ENCODE measurements at regions not wholly inside any gene's neighbourhood (a gene's known extent, or its start where the extent isn't known, plus 50 kb on each side); places are given as distances from the start of the nearest gene placed in this dataset.

- Histone ChIP-seq H3K27ac (ENCODE audit: low read depth, low read length) (no peak overlapping the region), H3K9me3 (ENCODE audit: control insufficient read depth, insufficient read depth, low read length) (peaks cover 11% of the 10 kb centered on the region), H3K27me3 (ENCODE audit: control insufficient read depth, insufficient read depth, low read length) (no peaks in the 10 kb centered on the region), H3K4me3 (ENCODE audit: low read depth, low read length) (no peak overlapping the region)
- CTCF ChIA-PET = no interaction called here
- no peak for DNase-seq (ENCODE audit: low read depth, low spot score)
- no peak for TF ChIP-seq CTCF (IDR thresholded peaks at IDR 0.05; ENCODE audit: low read depth, low read length)
- POLR2A ChIA-PET = no interaction called here
Observed at GRCh38 chr2:234805836-234806235, 146.0 kb upstream of the SH3BP4 start.

GRCh38 chr2:234804704-234805103 is 147.1 kb upstream of the SH3BP4 start:
- Histone ChIP-seq H3K27ac (ENCODE audit: low read depth, low read length) (no peak overlapping the region), H3K4me3 (ENCODE audit: low read depth, low read length) (no peak overlapping the region), H3K9me3 (ENCODE audit: control insufficient read depth, insufficient read depth, low read length) (peaks cover 11% of the 10 kb centered on the region), H3K27me3 (ENCODE audit: control insufficient read depth, insufficient read depth, low read length) (no peaks in the 10 kb centered on the region)
- no peak for TF ChIP-seq CTCF (IDR thresholded peaks at IDR 0.05; ENCODE audit: low read depth, low read length)
- CTCF ChIA-PET = interaction anchor here (0.7 kb wide), 1 partner anchor 303 kb away, joined by 3 read pairs; no protein-coding TSS in a partner anchor
- POLR2A ChIA-PET = no interaction called here
- DNase-seq (ENCODE audit: low read depth, low spot score) = no peak

DNA sequence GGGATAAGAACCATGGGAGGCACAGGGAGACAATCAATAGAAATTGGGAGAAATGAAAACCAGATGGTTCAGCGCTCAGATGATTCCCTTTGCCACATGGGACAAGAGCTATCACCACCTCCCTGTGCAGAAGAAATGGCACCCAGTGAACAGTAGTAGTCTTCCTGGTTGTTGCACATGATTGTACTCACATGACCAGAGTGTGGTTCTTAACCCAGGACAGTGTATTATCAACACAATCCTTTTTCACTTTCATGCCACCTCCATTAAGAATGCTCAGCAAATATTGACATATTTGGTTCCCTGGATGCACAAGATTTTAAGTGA is 149.0 kb upstream of the SH3BP4 start:
- no peak for DNase-seq (ENCODE audit: low read depth, low spot score)
- ChIA-PET CTCF (no interaction called here), POLR2A (no interaction called here)
- Histone ChIP-seq H3K9me3 (ENCODE audit: control insufficient read depth, insufficient read depth, low read length) (peaks cover 11% of the 10 kb centered on the region), H3K4me3 (ENCODE audit: low read depth, low read length) (no peak overlapping the region), H3K27me3 (ENCODE audit: control insufficient read depth, insufficient read depth, low read length) (no peaks in the 10 kb centered on the region), H3K27ac (ENCODE audit: low read depth, low read length) (no peak overlapping the region)
- no peak for TF ChIP-seq CTCF (IDR thresholded peaks at IDR 0.05; ENCODE audit: low read depth, low read length)

GRCh38 chr2:234802071-234802844 is 149.6 kb upstream of the SH3BP4 start:
- TF ChIP-seq CTCF (IDR thresholded peaks at IDR 0.05; ENCODE audit: low read depth, low read length) = no peak
- H3K27ac ChIP-seq (ENCODE audit: low read depth, low read length) = no peak overlapping the region
- H3K27me3 ChIP-seq (ENCODE audit: control insufficient read depth, insufficient read depth, low read length) = no peaks in the 10 kb centered on the region
- ChIA-PET POLR2A (no interaction called here), CTCF (no interaction called here)
- H3K4me3 ChIP-seq (ENCODE audit: low read depth, low read length) = no peak overlapping the region
- peaks cover 7% of the 10 kb centered on the region for H3K9me3 ChIP-seq (ENCODE audit: control insufficient read depth, insufficient read depth, low read length)
- DNase-seq (ENCODE audit: low read depth, low spot score) = no peak

- ChIA-PET POLR2A (no interaction called here), CTCF (interaction anchor here (0.7 to 1.0 kb wide), 2 partner anchors 11 to 252 kb away, joined by 5 read pairs; no protein-coding TSS in a partner anchor)
- no peak for TF ChIP-seq CTCF (IDR thresholded peaks at IDR 0.05; ENCODE audit: low read depth, low read length)
- no peak for DNase-seq (ENCODE audit: low read depth, low spot score)
- Histone ChIP-seq H3K4me3 (ENCODE audit: low read depth, low read length) (no peak overlapping the region), H3K27me3 (ENCODE audit: control insufficient read depth, insufficient read depth, low read length) (no peaks in the 10 kb centered on the region), H3K9me3 (ENCODE audit: control insufficient read depth, insufficient read depth, low read length) (peaks cover under 1% of the 10 kb centered on the region; the same call in 1 of the 2 replicates), H3K27ac (ENCODE audit: low read depth, low read length) (no peak overlapping the region)
Observed at GRCh38 chr2:234797566-234798250, 154.1 kb upstream of the SH3BP4 start.

Data from AG04450 (cell line).